GM23248 (cell line): ENCODE measurements at regions not wholly inside any gene's neighbourhood (a gene's known extent, or its start where the extent isn't known, plus 50 kb on each side); places are given as distances from the start of the nearest gene placed in this dataset.

ENCODE experiments used
- DNase-seq: peaks from one replicate; pipeline ENCODE4 v3.0.0-alpha.2; 2015
- H2AFZ ChIP-seq: fragments of 200-600 bp; sonication (generic); 2 replicates; pipeline ENCODE4 v1.6.1; 2016; ENCODE audit warnings: antibody characterized with exemption
- H3F3A ChIP-seq: fragments of 200-600 bp; sonication (generic); 2 replicates; pipeline ENCODE4 v1.6.1; 2016; ENCODE audit warnings: mild to moderate bottlenecking, antibody characterized with exemption, mixed run types; ENCODE audit not compliant: insufficient read depth
- H3K27ac ChIP-seq: fragments of 200-600 bp; sonication (generic); 2 replicates; pipeline ENCODE4 v1.5.1; 2016; ENCODE audit warnings: mild to moderate bottlenecking
- H3K27me3 ChIP-seq: fragments of 200-600 bp; sonication (generic); replicated peaks from 2 replicates; pipeline ENCODE4 v1.6.1; 2016; ENCODE audit warnings: mild to moderate bottlenecking; ENCODE audit not compliant: insufficient read depth
- H3K36me3 ChIP-seq: fragments of 200-600 bp; sonication (generic); 2 replicates; pipeline ENCODE4 v1.6.1; 2016; ENCODE audit warnings: low read depth, mild to moderate bottlenecking
- H3K4me1 ChIP-seq: fragments of 200-600 bp; sonication (generic); 2 replicates; pipeline ENCODE4 v1.6.1; 2016; ENCODE audit warnings: mild to moderate bottlenecking; ENCODE audit not compliant: insufficient read depth
- H3K4me2 ChIP-seq: fragments of 200-600 bp; sonication (generic); one replicate; pipeline ENCODE4 v1.6.1; 2016; ENCODE audit warnings: mild to moderate bottlenecking; ENCODE audit not compliant: unreplicated experiment
- H3K4me3 ChIP-seq: fragments of 200-600 bp; sonication (generic); 2 replicates; pipeline ENCODE4 v1.5.1; 2016; ENCODE audit warnings: mild to moderate bottlenecking
- H3K79me2 ChIP-seq: fragments of 200-600 bp; sonication (generic); 2 replicates; pipeline ENCODE4 v1.6.1; 2016; ENCODE audit warnings: mild to moderate bottlenecking; ENCODE audit not compliant: insufficient read depth
- H3K9ac ChIP-seq: fragments of 200-600 bp; sonication (generic); 2 replicates; pipeline ENCODE4 v1.6.1; 2016; ENCODE audit warnings: mild to moderate bottlenecking
- H3K9me2 ChIP-seq: fragments of 200-600 bp; sonication (generic); 2 replicates; pipeline ENCODE4 v1.6.1; 2016; ENCODE audit warnings: mixed run types, mild to moderate bottlenecking, moderate library complexity; ENCODE audit not compliant: insufficient read depth
- H3K9me3 ChIP-seq: fragments of 200-600 bp; sonication (generic); one replicate; pipeline ENCODE4 v1.6.1; 2017; ENCODE audit warnings: low read depth
- H4K20me1 ChIP-seq: fragments of 200-600 bp; sonication (generic); 2 replicates; pipeline ENCODE4 v1.6.0; 2016; ENCODE audit not compliant: insufficient read depth
- EZH2 ChIP-seq: fragments of 200-600 bp; sonication (generic); IDR thresholded peaks from 2 replicates; pipeline ENCODE4 v1.6.1; 2018; ENCODE audit warnings: antibody characterized with exemption, mild to moderate bottlenecking; ENCODE audit not compliant: insufficient read depth, poor library complexity, severe bottlenecking
- EZH2phosphoT487 ChIP-seq: fragments of 200-600 bp; sonication (generic); IDR thresholded peaks from 2 replicates; pipeline ENCODE4 v1.6.1; 2018; ENCODE audit warnings: antibody characterized with exemption, moderate library complexity, mild to moderate bottlenecking, low read depth; ENCODE audit not compliant: insufficient read depth
- WGBS, 2 experiments: methylation state at CpG; one replicate each; pipeline ENCODE4 v1.1.6; 2015 to 2017; ENCODE audit warnings: low lambda C conversion rate in 2 of 2, low coverage in 1 of 2; ENCODE audit errors: missing lambda C conversion rate in 2 of 2; 5-methylcytosine and 5-hydroxymethylcytosine counted together
- in situ Hi-C: fragments of 300-500 bp; cut with MboI; formaldehyde crosslinking; loops from 2 replicates; pipeline ENCODE4 v1.15.0; 2020

- H3K9me3 ChIP-seq, result no peaks in the 10 kb centered on the region
- no peaks in the 10 kb centered on the region for H4K20me1 ChIP-seq
- WGBS, 2 experiments, result 76 to 79% methylated on average over 8 of the region's 8 CpGs
- H3K79me2 ChIP-seq, result peaks cover 87% of the 10 kb centered on the region
- in situ Hi-C loops, result no loop called here
- H3K4me1 ChIP-seq, result peaks cover 40% of the 10 kb centered on the region
- H3K9ac ChIP-seq, result peak overlapping the region; percentile 47
- no peaks in the 10 kb centered on the region for H3K9me2 ChIP-seq
- peak overlapping the region; percentile 8; the same call in 1 of the 2 replicates for H3K4me3 ChIP-seq
- peaks cover 31% of the 10 kb centered on the region; the same call in 1 of the 2 replicates for H3F3A ChIP-seq
- H3K4me2 ChIP-seq, result peak overlapping the region; percentile 31
- H2AFZ ChIP-seq, result no peak overlapping the region
- DNase-seq, result peak; percentile 73
- H3K27me3 ChIP-seq, result no peaks in the 10 kb centered on the region
- H3K27ac ChIP-seq, result peak overlapping the region; percentile 61
- TF ChIP-seq EZH2, result no peak
- TF ChIP-seq EZH2phosphoT487, result no peak
- no peaks in the 10 kb centered on the region for H3K36me3 ChIP-seq
Observed at GRCh38 chr14:71363946-71364925, 457.0 kb downstream of the PCNX1 start.

GRCh38 chr14:71365361-71365760 lies 458.1 kb downstream of the PCNX1 start:
- no peak overlapping the region for H3K27ac ChIP-seq
- DNase-seq, result no peak
- H3K9me2 ChIP-seq, result no peaks in the 10 kb centered on the region
- H3K79me2 ChIP-seq, result peaks cover 79% of the 10 kb centered on the region
- peaks cover 31% of the 10 kb centered on the region; the same call in 1 of the 2 replicates for H3F3A ChIP-seq
- no peak overlapping the region for H3K4me3 ChIP-seq
- H2AFZ ChIP-seq, result no peak overlapping the region
- no peaks in the 10 kb centered on the region for H4K20me1 ChIP-seq
- H3K4me1 ChIP-seq, result peaks cover 40% of the 10 kb centered on the region
- no peak overlapping the region for H3K4me2 ChIP-seq
- H3K27me3 ChIP-seq, result no peaks in the 10 kb centered on the region
- H3K9me3 ChIP-seq, result no peaks in the 10 kb centered on the region
- 90 to 91% methylated on average over 4 of the region's 4 CpGs for WGBS, 2 experiments
- in situ Hi-C loops, result no loop called here
- no peak overlapping the region for H3K9ac ChIP-seq
- no peak for TF ChIP-seq EZH2
- no peak for TF ChIP-seq EZH2phosphoT487
- H3K36me3 ChIP-seq, result no peaks in the 10 kb centered on the region

- H3K9me3 ChIP-seq, result no peaks in the 10 kb centered on the region
- H3K9ac ChIP-seq, result no peak overlapping the region
- no peak overlapping the region for H2AFZ ChIP-seq
- TF ChIP-seq EZH2 (no peak), EZH2phosphoT487 (no peak)
- H3K79me2 ChIP-seq, result peaks cover 79% of the 10 kb centered on the region
- no peaks in the 10 kb centered on the region for H3K36me3 ChIP-seq
- no peak overlapping the region for H3K4me3 ChIP-seq
- H3K9me2 ChIP-seq, result no peaks in the 10 kb centered on the region
- WGBS, 2 experiments, result 97 to 99% methylated on average over 4 of the region's 4 CpGs
- H3K4me1 ChIP-seq, result peaks cover 38% of the 10 kb centered on the region
- no peak overlapping the region for H3K27ac ChIP-seq
- H4K20me1 ChIP-seq, result no peaks in the 10 kb centered on the region
- H3K27me3 ChIP-seq, result no peaks in the 10 kb centered on the region
- no peak overlapping the region for H3K4me2 ChIP-seq
- peaks cover 37% of the 10 kb centered on the region for H3F3A ChIP-seq
- DNase-seq, result no peak
- in situ Hi-C loops, result no loop called here
Observed at GRCh38 chr14:71366861-71367260, 459.6 kb downstream of the PCNX1 start.

- TF ChIP-seq EZH2phosphoT487 (no peak), EZH2 (no peak)
- H4K20me1 ChIP-seq, result no peaks in the 10 kb centered on the region
- H3K79me2 ChIP-seq, result peaks cover 79% of the 10 kb centered on the region
- H3K4me2 ChIP-seq, result peak overlapping the region; percentile 85
- peak overlapping the region; percentile 36 for H3K9ac ChIP-seq
- H3F3A ChIP-seq, result peaks cover 49% of the 10 kb centered on the region
- H3K36me3 ChIP-seq, result no peaks in the 10 kb centered on the region; the same call in 1 of the 2 replicates
- H2AFZ ChIP-seq, result no peak overlapping the region
- WGBS, 2 experiments, result 34 to 36% methylated on average over 2 of the region's 2 CpGs
- peak overlapping the region; percentile 75 for H3K27ac ChIP-seq
- H3K9me2 ChIP-seq, result no peaks in the 10 kb centered on the region
- in situ Hi-C loops, result no loop called here
- H3K9me3 ChIP-seq, result no peaks in the 10 kb centered on the region
- peaks cover 28% of the 10 kb centered on the region for H3K4me1 ChIP-seq
- no peaks in the 10 kb centered on the region for H3K27me3 ChIP-seq
- peak overlapping the region; percentile 58 for H3K4me3 ChIP-seq
- peak; percentile 85 for DNase-seq
Observed at GRCh38 chr14:71371711-71372396, 464.6 kb downstream of the PCNX1 start.
